K562 (cell line): ENCODE measurements at regions not wholly inside any gene's neighbourhood (a gene's known extent, or its start where the extent isn't known, plus 50 kb on each side); places are given as distances from the start of the nearest gene placed in this dataset.

ENCODE experiments used
- ATAC-seq: fragments of 200-7000 bp; cut with Tn5 transposase; 3 replicates; pipeline ENCODE4 v1.9.1; 2020; ENCODE audit warnings: moderate library complexity
- BruUV-seq: library from RNA; stranded (reverse); fragments of 400-500 nt; replicated peaks from 2 replicates; lab custom pipeline; 2021; lab: Mats Ljungman, UMichigan
- CTCF ChIA-PET: fragments of 300-600 bp; formaldehyde crosslinking; extraction: SDS; loops from one replicate; lab custom pipeline; 2021; ENCODE audit warnings: low intra/inter-chr PET ratio; lab: Yijun Ruan, JAX
- POLR2A ChIA-PET: fragments of 300-600, 350-650 bp; sonication (Branson Sonifier 250); formaldehyde crosslinking; extraction: SDS; loops from one replicate; lab custom pipeline; 2021; ENCODE audit warnings: antibody characterized with exemption, inconsistent platforms; lab: Yijun Ruan, JAX
- DNase-seq, 4 experiments: peaks; one replicate each; pipeline versions ENCODE4 v3.0.0 to v3.0.0-alpha.2; 2011 to 2018; ENCODE audit warnings: low spot score in 3 of 4, mixed read lengths in 3 of 4; ENCODE audit errors: extremely low read depth in 1 of 4
- FAIRE-seq: peaks from 2 replicates; lab custom pipeline; 2011; peaks lifted over from hg19 to GRCh38; lab: Jason Lieb, UNC
- H2AFZ ChIP-seq: 2 replicates; pipeline ENCODE4 v1.6.0; 2011; ENCODE audit warnings: low read depth, low read length, control low read depth, inconsistent platforms
- H3K27ac ChIP-seq: fragments of 200-600 bp; 3 replicates; pipeline ENCODE4 v1.8.0; 2011; ENCODE audit warnings: low read depth, mild to moderate bottlenecking, control low read depth, inconsistent platforms, low read length, moderate library complexity, mixed read lengths; ENCODE audit errors: extremely low read depth
- H3K27me3 ChIP-seq, 2 experiments: fragments of 300-600 bp in 1 of 2; 2 replicates in 1 of 2; 3 replicates in 1 of 2; pipeline versions ENCODE4 v1.6.0 to v1.8.0; 2011; ENCODE audit warnings: inconsistent platforms in 2 of 2, low read length in 2 of 2, mild to moderate bottlenecking in 1 of 2, mixed read lengths in 1 of 2, moderate library complexity in 1 of 2; ENCODE audit not compliant: control insufficient read depth in 2 of 2, insufficient read depth in 2 of 2
- H3K36me3 ChIP-seq: fragments of 300-600 bp; 3 replicates; pipeline ENCODE4 v1.8.0; 2011; ENCODE audit warnings: mild to moderate bottlenecking, low read length, inconsistent platforms; ENCODE audit not compliant: control insufficient read depth, insufficient read depth
- H3K4me1 ChIP-seq, 2 experiments: fragments of 200-600 bp in 1 of 2; replicated peaks in 1 of 2; 2 replicates in 1 of 2; 3 replicates in 1 of 2; pipeline versions ENCODE4 v1.5.1 to v1.8.0; 2011; ENCODE audit warnings: inconsistent platforms in 2 of 2, low read length in 2 of 2, mild to moderate bottlenecking in 1 of 2, mixed read lengths in 1 of 2, moderate library complexity in 1 of 2; ENCODE audit not compliant: control insufficient read depth in 2 of 2, insufficient read depth in 2 of 2
- H3K4me2 ChIP-seq: 2 replicates; pipeline ENCODE4 v1.6.1; 2011; ENCODE audit warnings: low read length, control low read depth, inconsistent platforms, mixed read lengths; ENCODE audit not compliant: insufficient read depth
- H3K4me3 ChIP-seq: fragments of 200-600 bp; sonication (generic), shearing (Covaris generic); 2 replicates; pipeline ENCODE4 v1.5.1; 2016; ENCODE audit warnings: control low read depth, inconsistent platforms
- H3K79me2 ChIP-seq: fragments of 200-600 bp; 3 replicates; pipeline ENCODE4 v1.8.0; 2011; ENCODE audit warnings: low read length, inconsistent platforms; ENCODE audit not compliant: control insufficient read depth, insufficient read depth
- H3K9ac ChIP-seq, 2 experiments: 2 replicates each; pipeline versions ENCODE4 v1.6.0 to v1.6.1; 2011; ENCODE audit warnings: low read depth in 2 of 2, low read length in 2 of 2, control low read depth in 1 of 2, inconsistent platforms in 1 of 2, mild to moderate bottlenecking in 1 of 2, mixed read lengths in 1 of 2; ENCODE audit not compliant: insufficient read depth in 1 of 2
- H3K9me1 ChIP-seq: one replicate; pipeline ENCODE4 v1.6.0; 2011; ENCODE audit warnings: inconsistent platforms, mild to moderate bottlenecking, low read length, moderate library complexity; ENCODE audit not compliant: control insufficient read depth, insufficient read depth
- H3K9me3 ChIP-seq: replicated peaks from 2 replicates; pipeline ENCODE4 v1.5.1; 2011; ENCODE audit warnings: low read depth, low read length, inconsistent platforms; ENCODE audit not compliant: control insufficient read depth, insufficient read depth
- H4K20me1 ChIP-seq: replicated peaks from 2 replicates; pipeline ENCODE4 v1.6.1; 2011; ENCODE audit warnings: low read length, inconsistent platforms, mixed read lengths; ENCODE audit not compliant: control insufficient read depth, insufficient read depth
- NCOR1 ChIP-seq: fragments of 450-650 bp; IDR thresholded peaks from 2 replicates; pipeline ENCODE4 v1.6.1; 2016; ENCODE audit warnings: mild to moderate bottlenecking, moderate library complexity
- WGBS: fragments of 100-300 bp; shearing (Covaris generic); methylation state at CpG from one replicate; pipeline ENCODE4 v1.1.6; 2016; ENCODE audit warnings: low coverage, mixed read lengths; ENCODE audit not compliant: insufficient coverage; ENCODE audit errors: missing lambda C conversion rate; 5-methylcytosine and 5-hydroxymethylcytosine counted together
- in situ Hi-C: fragments of 300-500 bp; cut with MboI; formaldehyde crosslinking; loops from 4 replicates; pipeline ENCODE4 v1.15.0; 2018; ENCODE audit warnings: inconsistent platforms, mixed read lengths
- intact Hi-C: fragments of 100-400 bp; cut with micrococcal nuclease; formaldehyde crosslinking; loops from 2 replicates; pipeline ENCODE4 v1.14.2; 2022
- TF ChIP-seq, protein P1 (sequence below), 3 experiments: IDR thresholded peaks in 2 of 3; conservative IDR thresholded peaks in 1 of 3; 2 replicates each; pipeline ENCODE4 v1.5.1; 2011 to 2012; ENCODE audit warnings: low read length in 3 of 3, mild to moderate bottlenecking in 3 of 3, control low read depth in 2 of 3, improper control_type of control experiment in 1 of 3, inconsistent platforms in 1 of 3, low read depth in 1 of 3, mixed read lengths in 1 of 3, moderate library complexity in 1 of 3; ENCODE audit not compliant: insufficient read depth in 2 of 3

DNA sequence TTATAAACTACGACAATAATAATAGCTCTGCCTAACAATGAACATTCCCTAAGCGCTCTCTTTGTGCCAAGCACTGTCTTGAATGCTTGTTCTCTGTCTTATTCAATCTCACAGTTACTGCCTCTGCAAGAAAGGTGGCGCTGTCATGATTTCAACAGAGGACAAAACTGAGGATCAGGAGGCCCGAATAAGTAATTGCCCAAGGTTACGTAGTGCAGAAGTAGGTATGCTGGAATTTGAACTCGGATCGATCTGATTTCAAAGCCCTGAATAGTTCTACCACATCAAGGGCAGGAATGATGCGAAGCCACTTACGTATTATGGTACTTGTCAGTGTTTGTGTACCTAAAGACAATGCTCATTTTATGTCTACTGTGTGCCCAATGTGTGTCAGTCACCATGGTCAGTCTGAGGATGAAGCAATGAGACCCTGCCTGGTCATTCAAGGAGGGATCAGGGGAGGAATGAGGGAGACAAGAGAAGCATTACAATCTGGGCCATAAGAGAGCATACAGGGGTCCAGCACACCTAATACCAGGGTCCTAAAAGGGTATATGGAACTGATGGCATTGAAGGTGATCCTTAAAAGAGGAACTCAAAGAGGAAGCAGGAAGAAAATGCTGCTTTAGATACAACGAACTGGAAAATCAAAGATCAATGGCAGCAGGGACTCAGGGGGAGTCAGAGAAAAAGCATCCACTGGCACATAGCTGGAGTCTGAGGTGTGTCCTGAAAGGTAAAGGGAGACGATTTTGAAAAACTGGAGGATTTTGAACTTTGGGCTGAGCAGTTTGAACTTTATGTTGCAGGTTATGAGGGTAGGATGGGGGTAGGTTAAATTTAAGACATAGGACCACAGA lies 389.2 kb downstream of the PLPP3 start:
- FAIRE-seq: no peak
- peak in 1 of 4 experiments; percentile 1 for DNase-seq
- H3K79me2 ChIP-seq: no peaks in the 10 kb centered on the region
- no peak overlapping the region for H3K4me3 ChIP-seq
- no TSS peak for BruUV-seq
- CTCF ChIA-PET: no interaction called here
- POLR2A ChIA-PET: no interaction called here
- intact Hi-C loops (no loop called here), in situ Hi-C loops (no loop called here)
- no peaks in the 10 kb centered on the region for H3K9me3 ChIP-seq
- WGBS: 4% methylated on average over 11 of the region's 11 CpGs
- H3K27me3 ChIP-seq: no peaks in the 10 kb centered on the region
- H3K9me1 ChIP-seq: no peaks in the 10 kb centered on the region
- no peak for ATAC-seq
- H2AFZ ChIP-seq: no peak overlapping the region
- H3K4me2 ChIP-seq: no peak overlapping the region
- H3K4me1 ChIP-seq: no peaks in the 10 kb centered on the region
- no peaks in the 10 kb centered on the region for H4K20me1 ChIP-seq
- no peaks in the 10 kb centered on the region for H3K36me3 ChIP-seq
- TF ChIP-seq NCOR1: no peak
- TF ChIP-seq, protein P1, sequence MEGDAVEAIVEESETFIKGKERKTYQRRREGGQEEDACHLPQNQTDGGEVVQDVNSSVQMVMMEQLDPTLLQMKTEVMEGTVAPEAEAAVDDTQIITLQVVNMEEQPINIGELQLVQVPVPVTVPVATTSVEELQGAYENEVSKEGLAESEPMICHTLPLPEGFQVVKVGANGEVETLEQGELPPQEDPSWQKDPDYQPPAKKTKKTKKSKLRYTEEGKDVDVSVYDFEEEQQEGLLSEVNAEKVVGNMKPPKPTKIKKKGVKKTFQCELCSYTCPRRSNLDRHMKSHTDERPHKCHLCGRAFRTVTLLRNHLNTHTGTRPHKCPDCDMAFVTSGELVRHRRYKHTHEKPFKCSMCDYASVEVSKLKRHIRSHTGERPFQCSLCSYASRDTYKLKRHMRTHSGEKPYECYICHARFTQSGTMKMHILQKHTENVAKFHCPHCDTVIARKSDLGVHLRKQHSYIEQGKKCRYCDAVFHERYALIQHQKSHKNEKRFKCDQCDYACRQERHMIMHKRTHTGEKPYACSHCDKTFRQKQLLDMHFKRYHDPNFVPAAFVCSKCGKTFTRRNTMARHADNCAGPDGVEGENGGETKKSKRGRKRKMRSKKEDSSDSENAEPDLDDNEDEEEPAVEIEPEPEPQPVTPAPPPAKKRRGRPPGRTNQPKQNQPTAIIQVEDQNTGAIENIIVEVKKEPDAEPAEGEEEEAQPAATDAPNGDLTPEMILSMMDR (IDR thresholded peaks at IDR 0.05 in 2 of 3, conservative IDR thresholded peaks at IDR 0.05 in 1 of 3; ENCODE audit: insufficient read depth in 2 of 3, low read depth in 1 of 3, low read length in 3 of 3): 0 out of 6 replicates have a peak, but pooled peaks of 1 of the 3 experiments have one; percentile 14
- H3K9ac ChIP-seq: no peak overlapping the region
- H3K27ac ChIP-seq: no peak overlapping the region
